SK-N-SH treated with all-trans-retinoic acid at 6 μM for 48 hours (cell line): ENCODE measurements at regions not wholly inside any gene's neighbourhood (a gene's known extent, or its start where the extent isn't known, plus 50 kb on each side); places are given as distances from the start of the nearest gene placed in this dataset.
A peak's percentile ranks its signal among the peaks of the same experiment; 100 is the strongest.

ENCODE experiments used
- ATAC-seq: fragments of 200-7000 bp; cut with Tn5 transposase; 3 replicates; pipeline ENCODE4 v1.9.1; 2020; ENCODE audit warnings: mild to moderate bottlenecking, moderate library complexity
- ARNTL ChIP-seq: fragments of 450-650 bp; formaldehyde crosslinking; IDR thresholded peaks from 2 replicates; pipeline ENCODE4 v1.5.0; 2020; ENCODE audit warnings: low read depth, mild to moderate bottlenecking, moderate library complexity, borderline replicate concordance
- BACH2 ChIP-seq: fragments of 250-450 bp; sonication (Bioruptor Pico); IDR thresholded peaks from 2 replicates; pipeline ENCODE4 v1.9.0; 2021; ENCODE audit warnings: mild to moderate bottlenecking, borderline replicate concordance
- CSDC2 ChIP-seq: fragments of 250-450 bp; sonication (Bioruptor Pico); IDR thresholded peaks from 2 replicates; pipeline ENCODE4 v1.5.0; 2020; ENCODE audit warnings: mild to moderate bottlenecking, moderate library complexity
- GLIS3 ChIP-seq: fragments of 250-450 bp; sonication (Bioruptor Pico); IDR thresholded peaks from 2 replicates; pipeline ENCODE4 v1.5.0; 2020; ENCODE audit warnings: mild to moderate bottlenecking, moderate library complexity
- PPARA ChIP-seq: fragments of 250-450 bp; sonication (Bioruptor Pico); IDR thresholded peaks from 2 replicates; pipeline ENCODE4 v1.5.0; 2020; ENCODE audit warnings: mild to moderate bottlenecking, borderline replicate concordance
- RARB ChIP-seq: fragments of 250-450 bp; sonication (Bioruptor Pico); IDR thresholded peaks from 2 replicates; pipeline ENCODE4 v1.8.0; 2021; ENCODE audit warnings: mild to moderate bottlenecking, moderate library complexity
- SNAI2 ChIP-seq: fragments of 250-450 bp; sonication (Bioruptor Pico); IDR thresholded peaks from 2 replicates; pipeline ENCODE4 v1.5.0; 2020; ENCODE audit warnings: mild to moderate bottlenecking, moderate library complexity
- ZC3H10 ChIP-seq: fragments of 250-450 bp; sonication (Bioruptor Pico); IDR thresholded peaks from 2 replicates; pipeline ENCODE4 v1.5.1; 2021; ENCODE audit warnings: mild to moderate bottlenecking, moderate library complexity
- ZFP3 ChIP-seq: fragments of 250-450 bp; sonication (Bioruptor Pico); IDR thresholded peaks from 2 replicates; pipeline ENCODE4 v1.5.0; 2020; ENCODE audit warnings: mild to moderate bottlenecking, moderate library complexity
- ZFP30 ChIP-seq: fragments of 450-650 bp; formaldehyde crosslinking; IDR thresholded peaks from 2 replicates; pipeline ENCODE4 v1.5.0; 2022; ENCODE audit warnings: mild to moderate bottlenecking, moderate library complexity
- ZNF565 ChIP-seq: fragments of 450-650 bp; formaldehyde crosslinking; conservative IDR thresholded peaks from 2 replicates; pipeline ENCODE4 v1.5.0; 2020; ENCODE audit warnings: low read depth, mild to moderate bottlenecking, moderate library complexity
- ZNF70 ChIP-seq: fragments of 450-650 bp; formaldehyde crosslinking; IDR thresholded peaks from 2 replicates; pipeline ENCODE4 v1.5.0; 2020; ENCODE audit warnings: mild to moderate bottlenecking, moderate library complexity
- ZNF8 ChIP-seq: fragments of 450-650 bp; formaldehyde crosslinking; IDR thresholded peaks from 2 replicates; pipeline ENCODE4 v1.5.0; 2020; ENCODE audit warnings: mild to moderate bottlenecking, moderate library complexity
- TF ChIP-seq, protein P1 (sequence below): fragments of 250-450 bp; sonication (Bioruptor Pico); IDR thresholded peaks from 2 replicates; pipeline ENCODE4 v1.5.0; 2020; ENCODE audit warnings: mild to moderate bottlenecking, moderate library complexity
- TF ChIP-seq, protein P2 (sequence below): fragments of 250-450 bp; sonication (Bioruptor Pico); IDR thresholded peaks from 2 replicates; pipeline ENCODE4 v1.8.0; 2021; ENCODE audit warnings: low read depth, mild to moderate bottlenecking, moderate library complexity, borderline replicate concordance
- TF ChIP-seq, protein P3 (sequence below): fragments of 250-450 bp; sonication (Bioruptor Pico); IDR thresholded peaks from 2 replicates; pipeline ENCODE4 v1.5.1; 2020; ENCODE audit warnings: low read depth, mild to moderate bottlenecking, moderate library complexity

DNA sequence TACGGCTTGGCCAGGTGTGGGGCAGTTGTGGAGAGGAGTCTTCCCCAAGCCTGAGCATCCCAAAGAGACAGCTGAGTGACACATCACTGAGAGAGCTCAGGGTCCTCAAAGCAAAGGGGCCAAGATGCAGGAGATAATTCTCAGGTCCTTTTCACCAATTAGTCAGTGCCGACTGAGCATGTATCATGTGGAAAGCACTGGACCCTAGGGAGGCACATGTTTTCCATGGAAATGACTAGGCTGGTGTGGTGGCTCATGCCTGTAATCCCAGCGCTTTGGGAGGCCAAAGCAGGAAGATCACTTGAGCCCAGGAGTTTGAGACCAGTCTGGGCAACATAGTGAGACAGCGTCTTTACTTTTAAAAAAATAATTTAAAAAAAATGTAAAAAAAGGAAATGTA lies 67.3 kb upstream of the PRPS1 start (continued):
- TF ChIP-seq, protein P1, sequence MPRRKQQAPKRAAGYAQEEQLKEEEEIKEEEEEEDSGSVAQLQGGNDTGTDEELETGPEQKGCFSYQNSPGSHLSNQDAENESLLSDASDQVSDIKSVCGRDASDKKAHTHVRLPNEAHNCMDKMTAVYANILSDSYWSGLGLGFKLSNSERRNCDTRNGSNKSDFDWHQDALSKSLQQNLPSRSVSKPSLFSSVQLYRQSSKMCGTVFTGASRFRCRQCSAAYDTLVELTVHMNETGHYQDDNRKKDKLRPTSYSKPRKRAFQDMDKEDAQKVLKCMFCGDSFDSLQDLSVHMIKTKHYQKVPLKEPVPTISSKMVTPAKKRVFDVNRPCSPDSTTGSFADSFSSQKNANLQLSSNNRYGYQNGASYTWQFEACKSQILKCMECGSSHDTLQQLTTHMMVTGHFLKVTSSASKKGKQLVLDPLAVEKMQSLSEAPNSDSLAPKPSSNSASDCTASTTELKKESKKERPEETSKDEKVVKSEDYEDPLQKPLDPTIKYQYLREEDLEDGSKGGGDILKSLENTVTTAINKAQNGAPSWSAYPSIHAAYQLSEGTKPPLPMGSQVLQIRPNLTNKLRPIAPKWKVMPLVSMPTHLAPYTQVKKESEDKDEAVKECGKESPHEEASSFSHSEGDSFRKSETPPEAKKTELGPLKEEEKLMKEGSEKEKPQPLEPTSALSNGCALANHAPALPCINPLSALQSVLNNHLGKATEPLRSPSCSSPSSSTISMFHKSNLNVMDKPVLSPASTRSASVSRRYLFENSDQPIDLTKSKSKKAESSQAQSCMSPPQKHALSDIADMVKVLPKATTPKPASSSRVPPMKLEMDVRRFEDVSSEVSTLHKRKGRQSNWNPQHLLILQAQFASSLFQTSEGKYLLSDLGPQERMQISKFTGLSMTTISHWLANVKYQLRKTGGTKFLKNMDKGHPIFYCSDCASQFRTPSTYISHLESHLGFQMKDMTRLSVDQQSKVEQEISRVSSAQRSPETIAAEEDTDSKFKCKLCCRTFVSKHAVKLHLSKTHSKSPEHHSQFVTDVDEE (CRISPR knock-in tag), result no peak
- TF ChIP-seq PPARA, result no peak
- TF ChIP-seq ZFP3 (CRISPR knock-in tag), result no peak

DNA sequence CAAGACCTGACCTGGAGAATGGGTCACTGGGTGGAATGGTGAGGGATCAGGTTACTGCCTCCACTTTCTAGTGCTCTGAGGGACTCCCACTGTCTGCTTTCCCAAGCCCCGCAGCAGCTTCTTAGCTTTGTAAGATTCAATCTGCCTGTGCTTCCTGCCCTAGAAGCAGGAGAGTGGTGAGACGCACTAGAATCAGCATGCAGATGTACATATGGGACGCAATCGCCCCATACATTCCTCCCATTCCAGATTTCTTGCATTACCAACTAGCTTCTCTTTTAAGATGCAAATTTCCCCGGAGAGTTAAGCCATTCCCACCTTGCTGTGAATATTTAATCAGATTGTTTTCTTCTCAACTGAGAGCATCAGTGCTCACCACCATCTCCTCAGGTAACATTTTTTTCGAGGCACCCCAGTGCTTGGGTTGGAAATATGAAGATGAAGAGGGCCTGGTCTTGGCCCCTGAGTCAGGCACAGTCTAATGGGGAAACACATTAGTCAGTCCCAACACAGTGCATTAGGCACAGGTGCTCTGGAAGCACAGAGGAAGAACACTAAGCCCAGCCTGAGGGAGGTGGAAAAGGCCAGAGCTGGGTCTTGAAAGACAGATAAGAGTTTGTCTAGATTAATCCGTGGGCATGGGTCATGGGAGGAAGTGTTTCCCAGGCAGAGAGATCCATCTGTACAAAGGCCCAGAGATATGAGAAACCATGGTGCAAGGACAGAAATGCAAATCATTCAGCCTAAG lies 66.7 kb upstream of the PRPS1 start:
- TF ChIP-seq SNAI2, result no peak
- TF ChIP-seq ZNF565 (CRISPR knock-in tag), result no peak
- TF ChIP-seq GLIS3 (CRISPR knock-in tag), result no peak
- TF ChIP-seq CSDC2 (CRISPR knock-in tag), result no peak
- TF ChIP-seq BACH2 (CRISPR knock-in tag), result no peak
- TF ChIP-seq RARB, result no peak
- TF ChIP-seq ZNF8 (CRISPR knock-in tag), result no peak
- TF ChIP-seq ZNF70, result no peak
- TF ChIP-seq, protein P1 (CRISPR knock-in tag), result no peak
- TF ChIP-seq, protein P2, sequence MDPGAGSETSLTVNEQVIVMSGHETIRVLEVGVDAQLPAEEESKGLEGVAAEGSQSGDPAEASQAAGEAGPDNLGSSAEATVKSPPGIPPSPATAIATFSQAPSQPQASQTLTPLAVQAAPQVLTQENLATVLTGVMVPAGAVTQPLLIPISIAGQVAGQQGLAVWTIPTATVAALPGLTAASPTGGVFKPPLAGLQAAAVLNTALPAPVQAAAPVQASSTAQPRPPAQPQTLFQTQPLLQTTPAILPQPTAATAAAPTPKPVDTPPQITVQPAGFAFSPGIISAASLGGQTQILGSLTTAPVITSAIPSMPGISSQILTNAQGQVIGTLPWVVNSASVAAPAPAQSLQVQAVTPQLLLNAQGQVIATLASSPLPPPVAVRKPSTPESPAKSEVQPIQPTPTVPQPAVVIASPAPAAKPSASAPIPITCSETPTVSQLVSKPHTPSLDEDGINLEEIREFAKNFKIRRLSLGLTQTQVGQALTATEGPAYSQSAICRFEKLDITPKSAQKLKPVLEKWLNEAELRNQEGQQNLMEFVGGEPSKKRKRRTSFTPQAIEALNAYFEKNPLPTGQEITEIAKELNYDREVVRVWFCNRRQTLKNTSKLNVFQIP, result no peak
- no peak for TF ChIP-seq ZC3H10
- TF ChIP-seq, protein P3, sequence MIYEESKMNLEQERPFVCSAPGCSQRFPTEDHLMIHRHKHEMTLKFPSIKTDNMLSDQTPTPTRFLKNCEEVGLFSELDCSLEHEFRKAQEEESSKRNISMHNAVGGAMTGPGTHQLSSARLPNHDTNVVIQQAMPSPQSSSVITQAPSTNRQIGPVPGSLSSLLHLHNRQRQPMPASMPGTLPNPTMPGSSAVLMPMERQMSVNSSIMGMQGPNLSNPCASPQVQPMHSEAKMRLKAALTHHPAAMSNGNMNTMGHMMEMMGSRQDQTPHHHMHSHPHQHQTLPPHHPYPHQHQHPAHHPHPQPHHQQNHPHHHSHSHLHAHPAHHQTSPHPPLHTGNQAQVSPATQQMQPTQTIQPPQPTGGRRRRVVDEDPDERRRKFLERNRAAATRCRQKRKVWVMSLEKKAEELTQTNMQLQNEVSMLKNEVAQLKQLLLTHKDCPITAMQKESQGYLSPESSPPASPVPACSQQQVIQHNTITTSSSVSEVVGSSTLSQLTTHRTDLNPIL (CRISPR knock-in tag), result no peak
- TF ChIP-seq ZFP30 (CRISPR knock-in tag), result no peak
- ATAC-seq, result no peak

DNA sequence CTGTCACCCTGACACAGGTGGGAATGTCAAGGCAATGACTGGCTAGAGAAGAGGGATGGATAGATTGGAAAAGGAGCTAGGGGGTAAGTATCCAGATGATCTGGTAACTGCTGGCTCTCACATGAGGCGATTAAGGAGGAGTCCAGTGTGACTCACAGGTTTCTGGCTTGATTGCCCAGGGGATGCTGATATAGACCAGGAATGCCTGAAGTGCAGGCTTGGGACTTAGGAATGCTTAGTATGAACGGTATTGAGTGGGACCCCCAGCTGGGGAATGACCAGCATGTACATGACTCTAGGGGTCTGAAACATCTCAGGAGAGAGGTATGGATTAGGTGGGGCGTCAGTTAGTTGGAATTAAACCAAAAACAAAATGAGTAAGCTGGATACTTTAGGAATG lies 65.8 kb upstream of the PRPS1 start:
- ATAC-seq, result peak; percentile 85
- TF ChIP-seq GLIS3 (CRISPR knock-in tag) (no peak), ARNTL (CRISPR knock-in tag) (no peak)

DNA sequence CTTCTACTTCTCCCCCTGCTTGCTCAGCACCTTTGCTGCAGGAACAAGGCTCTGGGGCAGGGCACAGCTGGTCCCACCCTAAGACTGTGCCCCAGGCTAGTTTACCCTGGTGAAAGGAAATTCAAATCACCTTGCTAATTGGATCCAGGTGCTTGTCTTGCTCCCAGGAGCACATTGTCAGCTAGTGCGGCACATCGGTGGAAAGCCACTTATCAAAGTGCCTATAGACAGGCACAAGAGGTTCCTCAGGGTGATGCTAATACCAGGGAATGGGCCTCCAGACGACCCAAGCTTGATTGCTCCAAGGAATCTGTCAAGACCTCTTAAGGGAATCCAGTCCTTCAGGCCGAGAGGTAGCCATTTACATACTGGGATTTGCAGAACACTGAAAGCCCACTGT lies 64.5 kb upstream of the PRPS1 start:
- ATAC-seq, result no peak
- TF ChIP-seq GLIS3 (CRISPR knock-in tag), result no peak
- TF ChIP-seq, protein P1 (CRISPR knock-in tag), result no peak
